ENCODE measurements at regions not wholly inside any gene's neighbourhood (a gene's known extent, or its start where the extent isn't known, plus 50 kb on each side); places are given as distances from the start of the nearest gene placed in this dataset.

GRCh38 chr9:13513286-13513685 is 233.8 kb upstream of the MPDZ start:
- H3K79me2 ChIP-seq (ENCODE audit: low read depth): no peaks in the 10 kb centered on the region
- no peak for DNase-seq (ENCODE audit: low spot score)
- H3K36me3 ChIP-seq: no peaks in the 10 kb centered on the region
- no peak overlapping the region for H3K9ac ChIP-seq
- peak overlapping the region; percentile 52 for H3K4me2 ChIP-seq
- H3K9me3 ChIP-seq (ENCODE audit: low read depth): no peaks in the 10 kb centered on the region
- peaks cover 4% of the 10 kb centered on the region for H3K9me3 Mint-ChIP-seq
- peak overlapping the region; percentile 85 for H3K27ac ChIP-seq
- no peaks in the 10 kb centered on the region for H3K27me3 ChIP-seq
- H3F3A ChIP-seq (ENCODE audit: low read depth): peaks cover 25% of the 10 kb centered on the region
- H3K4me3 ChIP-seq: peak overlapping the region; percentile 11
- peaks cover 24% of the 10 kb centered on the region for H3K4me1 Mint-ChIP-seq
- H2AFZ ChIP-seq (replicated peaks): peak overlapping the region; percentile 91
- H3K27me3 Mint-ChIP-seq (ENCODE audit: insufficient read depth, low read depth): no peaks in the 10 kb centered on the region
- no peaks in the 10 kb centered on the region for H3K36me3 Mint-ChIP-seq
- H3K4me3 Mint-ChIP-seq: no peak overlapping the region
- H3K27ac Mint-ChIP-seq: peak overlapping the region; percentile 97
- H4K20me1 ChIP-seq (ENCODE audit: low read depth): no peaks in the 10 kb centered on the region
- no peak for TF ChIP-seq CTCF (IDR thresholded peaks at IDR 0.05)
- no peak for TF ChIP-seq EZH2phosphoT487 (IDR thresholded peaks at IDR 0.05)
- no peak for TF ChIP-seq EZH2 (IDR thresholded peaks at IDR 0.05)
- peaks cover 32% of the 10 kb centered on the region for H3K4me1 ChIP-seq

GRCh38 chr9:13508681-13509080 is 229.2 kb upstream of the MPDZ start:
- no peak overlapping the region for H3K27ac Mint-ChIP-seq
- TF ChIP-seq CTCF (IDR thresholded peaks at IDR 0.05): no peak
- no peak for TF ChIP-seq EZH2 (IDR thresholded peaks at IDR 0.05)
- TF ChIP-seq EZH2phosphoT487 (IDR thresholded peaks at IDR 0.05): no peak
- H3K4me3 ChIP-seq: no peak overlapping the region

GRCh38 chr9:13508086-13508485 is 228.6 kb upstream of the MPDZ start:
- no peaks in the 10 kb centered on the region for H4K20me1 ChIP-seq (ENCODE audit: low read depth)
- H3K4me1 ChIP-seq: peaks cover 21% of the 10 kb centered on the region
- H3K4me2 ChIP-seq: no peak overlapping the region
- H3K27ac Mint-ChIP-seq: no peak overlapping the region
- peaks cover 10% of the 10 kb centered on the region for H3F3A ChIP-seq (ENCODE audit: low read depth)
- peaks cover 11% of the 10 kb centered on the region for H3K4me1 Mint-ChIP-seq
- no peak for DNase-seq (ENCODE audit: low spot score)
- H3K9me3 Mint-ChIP-seq: no peaks in the 10 kb centered on the region
- no peaks in the 10 kb centered on the region for H3K27me3 Mint-ChIP-seq (ENCODE audit: insufficient read depth, low read depth)
- TF ChIP-seq CTCF (IDR thresholded peaks at IDR 0.05): no peak
- peak overlapping the region; percentile 21 for H2AFZ ChIP-seq (replicated peaks)
- H3K27ac ChIP-seq: no peak overlapping the region
- no peaks in the 10 kb centered on the region for H3K9me3 ChIP-seq (ENCODE audit: low read depth)
- H3K9ac ChIP-seq: no peak overlapping the region
- no peaks in the 10 kb centered on the region for H3K36me3 Mint-ChIP-seq
- H3K27me3 ChIP-seq: no peaks in the 10 kb centered on the region
- H3K36me3 ChIP-seq: no peaks in the 10 kb centered on the region
- H3K4me3 ChIP-seq: no peak overlapping the region
- H3K79me2 ChIP-seq (ENCODE audit: low read depth): no peaks in the 10 kb centered on the region
- no peak overlapping the region for H3K4me3 Mint-ChIP-seq

More at GRCh38 chr9:13508681-13509080, 229.2 kb upstream of the MPDZ start:
- Mint-ChIP-seq H3K4me1 (peaks cover 17% of the 10 kb centered on the region), H3K4me3 (no peak overlapping the region), H3K9me3 (no peaks in the 10 kb centered on the region), H3K27me3 (ENCODE audit: insufficient read depth, low read depth) (no peaks in the 10 kb centered on the region), H3K36me3 (no peaks in the 10 kb centered on the region)
- DNase-seq (ENCODE audit: low spot score): no peak
- H3K9me3 ChIP-seq (ENCODE audit: low read depth): no peaks in the 10 kb centered on the region
- H3K4me2 ChIP-seq: no peak overlapping the region
- H3K4me1 ChIP-seq: peaks cover 27% of the 10 kb centered on the region
- H3K36me3 ChIP-seq: no peaks in the 10 kb centered on the region
- H3F3A ChIP-seq (ENCODE audit: low read depth): peaks cover 16% of the 10 kb centered on the region
- no peaks in the 10 kb centered on the region for H3K27me3 ChIP-seq
- H4K20me1 ChIP-seq (ENCODE audit: low read depth): no peaks in the 10 kb centered on the region
- no peaks in the 10 kb centered on the region for H3K79me2 ChIP-seq (ENCODE audit: low read depth)
- no peak overlapping the region for H3K27ac ChIP-seq
- no peak overlapping the region for H2AFZ ChIP-seq (replicated peaks)
- no peak overlapping the region for H3K9ac ChIP-seq
